ENCODE measurements at regions not wholly inside any gene's neighbourhood (a gene's known extent, or its start where the extent isn't known, plus 50 kb on each side); places are given as distances from the start of the nearest gene placed in this dataset.
A peak's percentile ranks its signal among the peaks of the same experiment; 100 is the strongest.
"Not testable (repeated sequence)": the region's sequence is repeated elsewhere in the genome, so short reads cannot be mapped to it uniquely, and the experiment has no call there.

GRCh38 chr2:131711268-131711667 is 183.6 kb downstream of the CCDC74A start:
- intact Hi-C loops (cut with DNase I); DNase-seq: not testable (repeated sequence)

GRCh38 chr2:131717907-131718306 is 190.2 kb downstream of the CCDC74A start:
- intact Hi-C loops (cut with DNase I); DNase-seq: not testable (repeated sequence)

- DNase-seq; intact Hi-C loops (cut with DNase I): not testable (repeated sequence)
Observed at GRCh38 chr2:131721163-131721562, 193.5 kb downstream of the CCDC74A start.

- intact Hi-C loops (cut with DNase I); DNase-seq: not testable (repeated sequence)
Observed at GRCh38 chr2:131722256-131722655, 194.6 kb downstream of the CCDC74A start.

- DNase-seq: no peak
- intact Hi-C loops (cut with DNase I): no loop called here
Observed at GRCh38 chr2:131724019-131724418, 196.3 kb downstream of the CCDC74A start.

- intact Hi-C loops (cut with DNase I); DNase-seq: not testable (repeated sequence)
Observed at GRCh38 chr2:131728451-131728850, 200.8 kb downstream of the CCDC74A start.

GRCh38 chr2:131733530-131733929 is 205.8 kb downstream of the CCDC74A start:
- DNase-seq; intact Hi-C loops (cut with DNase I): not testable (repeated sequence)

GRCh38 chr2:131736406-131736805 is 208.7 kb downstream of the CCDC74A start:
- intact Hi-C loops (cut with DNase I): not testable (repeated sequence)

GRCh38 chr2:131738533-131738932 is 210.8 kb downstream of the CCDC74A start:
- DNase-seq; intact Hi-C loops (cut with DNase I): not testable (repeated sequence)

More at GRCh38 chr2:131736406-131736805, 208.7 kb downstream of the CCDC74A start:
- not testable (repeated sequence) for DNase-seq

GRCh38 chr2:131738996-131739434 is 211.3 kb downstream of the CCDC74A start:
- DNase-seq; intact Hi-C loops (cut with DNase I): not testable (repeated sequence)

GRCh38 chr2:131753640-131754561 is 226.2 kb downstream of the CCDC74A start:
- no peak for DNase-seq
- intact Hi-C loops (cut with DNase I): no loop called here

GRCh38 chr2:131754929-131755720 is 227.4 kb downstream of the CCDC74A start:
- no peak for DNase-seq
- intact Hi-C loops (cut with DNase I): no loop called here

- intact Hi-C loops (cut with DNase I): no loop called here
- no peak for DNase-seq
Observed at GRCh38 chr2:131756141-131756907, 228.6 kb downstream of the CCDC74A start.

- DNase-seq; intact Hi-C loops (cut with DNase I): not testable (repeated sequence)
Observed at GRCh38 chr2:131758941-131759340, 231.3 kb downstream of the CCDC74A start.

- intact Hi-C loops (cut with DNase I): not testable (repeated sequence)
- peak in 1 of 42 donors; percentile 13 for DNase-seq
Observed at GRCh38 chr2:131774955-131775555, 247.4 kb downstream of the CCDC74A start.

GRCh38 chr2:131775903-131776506 is 248.3 kb downstream of the CCDC74A start:
- peak in 1 of 42 donors; percentile 6 for DNase-seq
- intact Hi-C loops (cut with DNase I): not testable (repeated sequence)

GRCh38 chr2:131780446-131780845 is 252.8 kb downstream of the CCDC74A start:
- intact Hi-C loops (cut with DNase I): not testable (repeated sequence)

GRCh38 chr2:131801210-131801744 is 273.6 kb downstream of the CCDC74A start:
- DNase-seq: peak in 1 of 42 donors; percentile 0

More at GRCh38 chr2:131780446-131780845, 252.8 kb downstream of the CCDC74A start:
- DNase-seq: peak in 1 of 42 donors; percentile 12

More at GRCh38 chr2:131801210-131801744, 273.6 kb downstream of the CCDC74A start:
- intact Hi-C loops (cut with DNase I): loop anchor here (10.0 kb wide), 1 partner anchor 116 kb away; no protein-coding TSS in a partner anchor

Data from head of caudate nucleus (tissue), 42 donors.